Endothelial cell of umbilical vein (primary cell): ENCODE measurements at regions not wholly inside any gene's neighbourhood (a gene's known extent, or its start where the extent isn't known, plus 50 kb on each side); places are given as distances from the start of the nearest gene placed in this dataset.

Source experiments
- BruUV-seq: library from RNA; stranded (reverse); fragments of 400-500 nt; replicated peaks from 2 replicates; lab custom pipeline; 2021; lab: Mats Ljungman, UMichigan
- CTCF ChIA-PET: fragments of 300-600, 350-600 bp; sonication (Branson Sonifier 250); formaldehyde crosslinking; loops from one replicate; lab custom pipeline; 2021; ENCODE audit warnings: antibody characterized with exemption, inconsistent platforms; lab: Charles Lee
- POLR2A ChIA-PET: fragments of 300-600, 350-600 bp; sonication (Branson Sonifier 250); formaldehyde crosslinking; loops from one replicate; lab custom pipeline; 2021; ENCODE audit warnings: antibody characterized with exemption, inconsistent platforms; lab: Charles Lee
- DNase-seq: peaks from one replicate; pipeline ENCODE4 v3.0.0-alpha.2; 2011; ENCODE audit warnings: low read depth, low spot score
- FAIRE-seq: peaks from 2 replicates; lab custom pipeline; 2011; peaks lifted over from hg19 to GRCh38; lab: Jason Lieb, UNC
- H2AFZ ChIP-seq: 2 replicates; pipeline ENCODE4 v1.6.0; 2012; ENCODE audit warnings: low read depth, low read length, control low read depth, inconsistent platforms
- H3K27ac ChIP-seq: 2 replicates; pipeline ENCODE4 v1.5.1; 2011; ENCODE audit warnings: low read depth, mild to moderate bottlenecking, control low read depth, low read length, moderate library complexity; ENCODE audit not compliant: insufficient read depth
- H3K27me3 ChIP-seq, 2 experiments: 2 replicates each; pipeline versions ENCODE4 v1.6.0 to v1.6.1; 2011; ENCODE audit warnings: low read length in 2 of 2, mixed read lengths in 1 of 2; ENCODE audit not compliant: control insufficient read depth in 2 of 2, insufficient read depth in 2 of 2
- H3K36me3 ChIP-seq, 2 experiments: 2 replicates in 1 of 2; 3 replicates in 1 of 2; pipeline ENCODE4 v1.5.1; 2011; ENCODE audit warnings: low read length in 2 of 2, mild to moderate bottlenecking in 1 of 2, moderate library complexity in 1 of 2; ENCODE audit not compliant: control insufficient read depth in 2 of 2, insufficient read depth in 2 of 2; ENCODE audit errors: extremely low read depth in 1 of 2
- H3K4me1 ChIP-seq: 3 replicates; pipeline ENCODE4 v1.5.1; 2011; ENCODE audit warnings: mild to moderate bottlenecking, low read length; ENCODE audit not compliant: control insufficient read depth, insufficient read depth; ENCODE audit errors: extremely low read depth
- H3K4me2 ChIP-seq: 2 replicates; pipeline ENCODE4 v1.6.1; 2011; ENCODE audit warnings: low read length, control low read depth, mixed read lengths; ENCODE audit not compliant: insufficient read depth
- H3K4me3 ChIP-seq, 3 experiments: fragments of 200-600 bp in 1 of 3; sonication (generic), shearing (Covaris generic) in 1 of 3; replicated peaks in 1 of 3; 2 replicates each; pipeline ENCODE4 v1.5.1; 2011 to 2016; ENCODE audit warnings: control low read depth in 3 of 3, low read length in 3 of 3, mild to moderate bottlenecking in 2 of 3, inconsistent platforms in 1 of 3, low read depth in 1 of 3, moderate library complexity in 1 of 3; ENCODE audit not compliant: insufficient read depth in 1 of 3
- H3K79me2 ChIP-seq: 2 replicates; pipeline ENCODE4 v1.6.0; 2012; ENCODE audit warnings: low read length, inconsistent platforms; ENCODE audit not compliant: control insufficient read depth, insufficient read depth
- H3K9ac ChIP-seq: replicated peaks from 2 replicates; pipeline ENCODE3; 2011; ENCODE audit warnings: low read length, control low read depth; ENCODE audit not compliant: insufficient read depth; ENCODE audit errors: extremely low read depth
- H3K9me1 ChIP-seq: replicated peaks from 3 replicates; pipeline ENCODE4 v1.6.0; 2011; ENCODE audit warnings: mild to moderate bottlenecking, low read length; ENCODE audit not compliant: control insufficient read depth, insufficient read depth; ENCODE audit errors: extremely low read depth
- H3K9me3 ChIP-seq: replicated peaks from 2 replicates; pipeline ENCODE4 v1.5.1; 2012; ENCODE audit warnings: low read length, inconsistent platforms; ENCODE audit not compliant: control insufficient read depth, insufficient read depth
- H4K20me1 ChIP-seq: replicated peaks from 2 replicates; pipeline ENCODE3; 2011; ENCODE audit warnings: mild to moderate bottlenecking, low read length; ENCODE audit not compliant: control insufficient read depth, insufficient read depth; ENCODE audit errors: extremely low read depth
- CTCF ChIP-seq, 2 donors: IDR thresholded peaks; 1 replicate in 1 of 2; 2 replicates in 1 of 2; pipeline ENCODE4 v1.5.1; 2011; ENCODE audit warnings: low read length in 2 of 2, mild to moderate bottlenecking in 2 of 2, moderate library complexity in 2 of 2, control low read depth in 1 of 2, inconsistent platforms in 1 of 2, low read depth in 1 of 2; ENCODE audit not compliant: insufficient read depth in 1 of 2; ENCODE audit errors: extremely low read depth in 1 of 2
- EZH2 ChIP-seq: IDR thresholded peaks from 2 replicates; pipeline ENCODE4 v1.6.1; 2012; ENCODE audit warnings: borderline replicate concordance, low read depth, mild to moderate bottlenecking, moderate library complexity, low read length, inconsistent platforms; ENCODE audit not compliant: severe bottlenecking
- FOS ChIP-seq: IDR thresholded peaks from 2 replicates; pipeline ENCODE4 v1.6.1; 2011; ENCODE audit warnings: mild to moderate bottlenecking, low read length, moderate library complexity, borderline replicate concordance; ENCODE audit not compliant: insufficient read depth
- GATA2 ChIP-seq: IDR thresholded peaks from 2 replicates; pipeline ENCODE4 v1.7.0; 2011; ENCODE audit warnings: low read depth, mild to moderate bottlenecking, moderate library complexity, mixed read lengths, low read length; ENCODE audit not compliant: insufficient read length, insufficient read depth
- JUN ChIP-seq: IDR thresholded peaks from 2 replicates; pipeline ENCODE4 v1.6.1; 2011; ENCODE audit warnings: borderline replicate concordance, low read depth; ENCODE audit not compliant: insufficient read length, insufficient read depth
- MAX ChIP-seq: IDR thresholded peaks from 2 replicates; pipeline ENCODE4 v1.6.1; 2011; ENCODE audit not compliant: insufficient read depth, insufficient read length
- MYC ChIP-seq: IDR thresholded peaks from one replicate; pipeline ENCODE4 v1.6.1; 2011; ENCODE audit warnings: mild to moderate bottlenecking, low read depth, low read length
- POLR2A ChIP-seq: IDR thresholded peaks from 2 replicates; pipeline ENCODE4 v1.6.1; 2012; ENCODE audit warnings: low read depth, mild to moderate bottlenecking, control low read depth, low read length
- POLR2AphosphoS5 ChIP-seq: IDR thresholded peaks from 2 replicates; pipeline ENCODE4 v1.6.1; 2012; ENCODE audit warnings: low read depth, mild to moderate bottlenecking, control low read depth, low read length, moderate library complexity; ENCODE audit not compliant: insufficient read depth
- dilution Hi-C: fragments of 300-500 bp; cut with MboI; formaldehyde crosslinking; loops from one replicate; pipeline ENCODE4 v1.15.0; 2019; ENCODE audit warnings: low sequenced_read_pairs; ENCODE audit not compliant: extremely low pct_ligation_motif_present
- intact Hi-C: fragments of 100-400 bp; cut with micrococcal nuclease; formaldehyde crosslinking; loops from one replicate; pipeline ENCODE4 v1.10.0; 2022

DNA sequence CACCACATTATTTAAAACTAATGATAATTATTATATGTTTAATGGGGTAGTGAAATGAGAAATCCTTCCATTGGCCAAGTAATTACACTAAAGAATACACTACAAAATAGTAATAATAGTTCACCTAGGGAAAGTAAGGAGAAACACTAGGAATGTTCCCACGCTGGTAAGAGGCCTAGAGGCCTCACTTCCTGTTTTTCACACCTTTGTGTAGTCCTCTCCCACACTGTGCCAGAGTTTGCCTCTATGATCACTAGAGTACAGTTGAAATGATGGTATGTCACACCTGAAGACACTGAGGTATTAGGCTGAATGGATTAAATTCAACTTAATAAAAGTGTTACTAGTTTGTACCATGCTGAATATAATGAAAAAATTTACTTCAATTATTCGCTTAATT lies 1348.0 kb upstream of the ATXN8OS start:
- dilution Hi-C loops: no loop called here
- Histone ChIP-seq H3K27ac (no peak overlapping the region), H3K4me1 (no peaks in the 10 kb centered on the region), H3K4me3 (no peak overlapping the region), H3K79me2 (no peaks in the 10 kb centered on the region), H4K20me1 (no peaks in the 10 kb centered on the region), H3K36me3 (no peaks in the 10 kb centered on the region), H3K9me1 (no peaks in the 10 kb centered on the region), H3K27me3 (no peaks in the 10 kb centered on the region), H3K9me3 (no peaks in the 10 kb centered on the region), H3K9ac (no peak overlapping the region), H3K4me2 (no peak overlapping the region), H2AFZ (no peak overlapping the region)
- no TSS peak for BruUV-seq
- intact Hi-C loops: no loop called here
- POLR2A ChIA-PET: no interaction called here
- CTCF ChIA-PET: no interaction called here
- no peak for DNase-seq
- no peak for FAIRE-seq
- TF ChIP-seq MYC: no peak
- no peak for TF ChIP-seq GATA2
- no peak for TF ChIP-seq JUN
- no peak for TF ChIP-seq POLR2A
- no peak for TF ChIP-seq POLR2AphosphoS5
- no peak for TF ChIP-seq EZH2
- TF ChIP-seq FOS: no peak
- TF ChIP-seq CTCF (IDR thresholded peaks at IDR 0.05; ENCODE audit: extremely low read depth in 1 of 2, insufficient read depth in 1 of 2, low read depth in 1 of 2, low read length in 2 of 2): no peak
- TF ChIP-seq MAX: no peak
